ENCODE measurements at regions not wholly inside any gene's neighbourhood (a gene's known extent, or its start where the extent isn't known, plus 50 kb on each side); places are given as distances from the start of the nearest gene placed in this dataset.

- ATAC-seq (no peak), FAIRE-seq (no peak)
- 4% methylated on average over 2 of the region's 2 CpGs for WGBS (ENCODE audit: insufficient coverage, insufficient replicate concordance, low lambda C conversion rate, missing lambda C conversion rate)
Measured at GRCh38 chr2:18156421-18156820, 278.0 kb downstream of the KCNS3 start.

More at GRCh38 chr2:18156421-18156820, 278.0 kb downstream of the KCNS3 start:
- Histone ChIP-seq H3K4me3 (no peak overlapping the region), H3K27me3 (replicated peaks in 1 of 2; ENCODE audit: control insufficient read depth in 2 of 2, insufficient read depth in 2 of 2, low read length in 1 of 2) (peaks cover 0 to 4% of the 10 kb centered on the region in 2 experiments; a peak in 2 of 4 replicates), H3K9me3 (replicated peaks; ENCODE audit: control insufficient read depth, insufficient read depth, low read length) (no peaks in the 10 kb centered on the region), H3K4me1 (ENCODE audit: control insufficient read depth, insufficient read depth, low read length) (no peaks in the 10 kb centered on the region), H2AFZ (ENCODE audit: control insufficient read depth, low read depth, low read length) (no peak overlapping the region), H3K79me2 (ENCODE audit: control insufficient read depth, insufficient read depth, low read length) (no peaks in the 10 kb centered on the region), H3K4me2 (ENCODE audit: control insufficient read depth, insufficient read depth) (no peak overlapping the region), H3K9ac (ENCODE audit: control insufficient read depth, insufficient read depth, low read length) (no peak overlapping the region), H3K27ac (ENCODE audit: control insufficient read depth, insufficient read depth) (no peak overlapping the region), H3K36me3 (ENCODE audit: control insufficient read depth in 2 of 2, insufficient read depth in 2 of 2, low read length in 1 of 2) (no peaks in the 10 kb centered on the region), H4K20me1 (ENCODE audit: control insufficient read depth, insufficient read depth) (no peaks in the 10 kb centered on the region)
- in situ Hi-C loops (cut with MboI) (loop anchor here (10.0 kb wide), 1 partner anchor 442 kb away; no protein-coding TSS in a partner anchor), intact Hi-C loops (cut with micrococcal nuclease; ENCODE audit: unreplicated experiment) (no loop called here)
- RAD21 ChIA-PET (ENCODE audit: unreplicated experiment): no interaction called here
- no peak for DNase-seq (ENCODE audit: low read depth, low spot score)
- CTCF ChIA-PET: no interaction called here
- POLR2A ChIA-PET: no interaction called here
- no peak for TF ChIP-seq IKZF1 (conservative IDR thresholded peaks at IDR 0.05)
- no peak for TF ChIP-seq CEBPB (IDR thresholded peaks at IDR 0.05; ENCODE audit: borderline replicate concordance in 1 of 2, low read depth in 2 of 2, low read length in 2 of 2)
- TF ChIP-seq KLF5 (IDR thresholded peaks at IDR 0.05; ENCODE audit: partially characterized antibody): no peak
- TF ChIP-seq USF2 (IDR thresholded peaks at IDR 0.05; ENCODE audit: borderline replicate concordance, low read depth, low read length): no peak
- TF ChIP-seq CREB1 (IDR thresholded peaks at IDR 0.05; ENCODE audit: low read depth): no peak
- TF ChIP-seq HSF1 (IDR thresholded peaks at IDR 0.05; ENCODE audit: low read depth, low read length): no peak
- TF ChIP-seq PAX5 (IDR thresholded peaks at IDR 0.05; ENCODE audit: borderline replicate concordance, low read depth, low read length): no peak
- TF ChIP-seq NFXL1 (IDR thresholded peaks at IDR 0.05; ENCODE audit: borderline replicate concordance): no peak
- TF ChIP-seq ZBTB40 (IDR thresholded peaks at IDR 0.05; ENCODE audit: borderline replicate concordance): no peak
- TF ChIP-seq SUZ12 (IDR thresholded peaks at IDR 0.05; ENCODE audit: unreplicated experiment): no peak
- BruUV-seq (replicated peaks): no TSS peak
- SMC1A ChIA-PET (ENCODE audit: uncharacterized antibody, unreplicated experiment): no interaction called here
